ENCODE measurements at regions not wholly inside any gene's neighbourhood (a gene's known extent, or its start where the extent isn't known, plus 50 kb on each side); places are given as distances from the start of the nearest gene placed in this dataset.

DNA sequence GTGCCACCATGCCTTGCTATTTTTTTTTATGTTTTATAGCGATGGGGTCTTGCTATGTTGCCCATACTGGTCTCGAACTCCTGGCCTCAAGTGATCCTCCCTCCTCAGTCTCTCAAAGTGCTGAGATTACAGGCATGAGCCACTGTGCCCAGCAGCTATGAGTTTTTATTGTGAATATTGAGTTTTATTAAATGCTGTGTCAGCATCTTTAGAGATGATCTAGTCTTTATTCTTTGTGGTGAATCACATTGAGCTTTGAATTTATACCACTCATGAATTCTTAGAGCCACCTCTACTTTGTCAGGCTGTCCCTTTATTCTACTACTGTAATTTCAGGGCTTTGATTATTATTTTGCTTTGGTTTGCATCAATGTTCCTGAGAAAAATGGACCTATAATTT lies 428.3 kb downstream of the BTBD3 start:
- H3K36me3 ChIP-seq, result no peaks in the 10 kb centered on the region
- no peaks in the 10 kb centered on the region for H3K4me1 ChIP-seq
- no peak overlapping the region for H3K27ac ChIP-seq
- H3K27me3 ChIP-seq, result no peaks in the 10 kb centered on the region
- TF ChIP-seq EP300 (IDR thresholded peaks at IDR 0.05), result no peak
- WGBS, 2 donors, result 95 to 98% methylated on average over 2 of the region's 2 CpGs
- DNase-seq (ENCODE audit: low spot score in 2 of 2), result no peak
- H3K4me3 ChIP-seq, result no peak overlapping the region
- H3K9me3 ChIP-seq, result no peaks in the 10 kb centered on the region

DNA sequence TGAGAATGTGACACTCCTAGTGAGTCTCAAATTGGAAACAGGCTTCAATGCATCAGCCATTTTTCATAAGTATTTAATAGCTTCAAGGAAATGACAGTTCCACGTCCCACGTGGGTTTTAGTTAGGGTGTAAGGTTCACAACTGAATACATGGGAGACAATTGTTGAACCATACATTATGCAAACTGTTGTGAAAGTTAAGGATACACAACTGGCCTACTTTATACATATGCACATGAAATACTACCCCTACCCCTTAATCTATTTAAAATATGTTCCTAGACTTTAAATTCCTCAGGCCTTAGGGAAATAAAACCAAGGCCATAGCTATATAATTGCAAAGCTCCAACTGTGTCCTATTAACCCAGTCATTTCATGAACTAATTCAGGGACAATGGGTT lies 436.1 kb downstream of the BTBD3 start:
- H3K27me3 ChIP-seq, result no peaks in the 10 kb centered on the region
- no peaks in the 10 kb centered on the region for H3K36me3 ChIP-seq
- no peaks in the 10 kb centered on the region for H3K4me1 ChIP-seq
- TF ChIP-seq, protein P1, sequence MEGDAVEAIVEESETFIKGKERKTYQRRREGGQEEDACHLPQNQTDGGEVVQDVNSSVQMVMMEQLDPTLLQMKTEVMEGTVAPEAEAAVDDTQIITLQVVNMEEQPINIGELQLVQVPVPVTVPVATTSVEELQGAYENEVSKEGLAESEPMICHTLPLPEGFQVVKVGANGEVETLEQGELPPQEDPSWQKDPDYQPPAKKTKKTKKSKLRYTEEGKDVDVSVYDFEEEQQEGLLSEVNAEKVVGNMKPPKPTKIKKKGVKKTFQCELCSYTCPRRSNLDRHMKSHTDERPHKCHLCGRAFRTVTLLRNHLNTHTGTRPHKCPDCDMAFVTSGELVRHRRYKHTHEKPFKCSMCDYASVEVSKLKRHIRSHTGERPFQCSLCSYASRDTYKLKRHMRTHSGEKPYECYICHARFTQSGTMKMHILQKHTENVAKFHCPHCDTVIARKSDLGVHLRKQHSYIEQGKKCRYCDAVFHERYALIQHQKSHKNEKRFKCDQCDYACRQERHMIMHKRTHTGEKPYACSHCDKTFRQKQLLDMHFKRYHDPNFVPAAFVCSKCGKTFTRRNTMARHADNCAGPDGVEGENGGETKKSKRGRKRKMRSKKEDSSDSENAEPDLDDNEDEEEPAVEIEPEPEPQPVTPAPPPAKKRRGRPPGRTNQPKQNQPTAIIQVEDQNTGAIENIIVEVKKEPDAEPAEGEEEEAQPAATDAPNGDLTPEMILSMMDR (IDR thresholded peaks at IDR 0.05), result no peak
- no peak for TF ChIP-seq POLR2A (IDR thresholded peaks at IDR 0.05)
- TF ChIP-seq EP300 (IDR thresholded peaks at IDR 0.05), result no peak
- no peak overlapping the region for H3K4me3 ChIP-seq
- no peak for DNase-seq (ENCODE audit: low spot score in 2 of 2)
- WGBS, 2 donors, result 33 to 51% methylated on average over 2 of the region's 2 CpGs
- H3K27ac ChIP-seq, result no peak overlapping the region
- no peaks in the 10 kb centered on the region for H3K9me3 ChIP-seq

DNA sequence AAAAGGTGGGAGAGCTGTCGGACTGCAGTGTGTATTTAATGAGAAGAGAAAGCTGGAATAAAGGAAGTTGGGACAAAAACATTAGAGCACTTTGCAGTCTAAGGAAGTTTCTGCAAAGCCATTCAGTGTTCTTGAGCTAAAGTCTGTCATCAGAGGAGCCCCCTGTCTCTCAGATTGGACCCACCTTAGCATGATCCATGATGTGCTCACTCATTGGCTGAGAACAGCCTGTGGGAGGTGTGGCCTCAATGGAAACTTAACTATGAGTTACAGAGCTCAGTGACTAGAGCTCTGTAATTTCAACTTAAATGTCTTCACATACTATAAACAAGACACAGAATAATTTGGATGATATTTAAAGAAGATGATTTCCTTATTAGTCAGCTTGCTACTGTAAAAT lies 437.0 kb downstream of the BTBD3 start:
- no peak overlapping the region for H3K27ac ChIP-seq
- no peaks in the 10 kb centered on the region for H3K36me3 ChIP-seq
- no peaks in the 10 kb centered on the region for H3K9me3 ChIP-seq
- WGBS, 2 donors, result 53 to 59% methylated on average over 1 of the region's 1 CpG
- no peak for DNase-seq (ENCODE audit: low spot score in 2 of 2)
- no peaks in the 10 kb centered on the region for H3K27me3 ChIP-seq
- H3K4me3 ChIP-seq, result no peak overlapping the region
- no peaks in the 10 kb centered on the region for H3K4me1 ChIP-seq
- no peak for TF ChIP-seq EP300 (IDR thresholded peaks at IDR 0.05)
- no peak for TF ChIP-seq POLR2A (IDR thresholded peaks at IDR 0.05)
- TF ChIP-seq, protein P1 (IDR thresholded peaks at IDR 0.05), result no peak

DNA sequence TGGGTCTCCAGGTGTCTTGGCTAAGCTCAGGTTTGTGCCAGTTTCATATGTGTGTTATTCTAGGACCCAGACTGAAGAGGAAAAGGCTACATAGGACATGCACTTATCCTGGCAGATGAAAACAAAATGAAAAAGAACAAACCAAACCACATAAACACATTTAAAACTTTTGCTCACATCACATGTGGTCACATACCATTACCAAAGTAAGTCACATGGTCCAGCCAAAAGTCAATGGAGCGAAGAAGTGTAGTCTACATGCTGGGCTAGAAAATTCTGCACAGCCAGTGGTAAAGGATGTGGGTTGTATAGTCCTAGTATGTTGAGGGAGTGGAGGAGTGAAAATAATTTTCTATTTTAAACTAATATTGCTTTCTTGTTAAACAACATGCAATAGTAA lies 437.5 kb downstream of the BTBD3 start:
- Histone ChIP-seq H3K27ac (no peak overlapping the region), H3K4me1 (no peaks in the 10 kb centered on the region), H3K4me3 (no peak overlapping the region), H3K9me3 (no peaks in the 10 kb centered on the region), H3K27me3 (no peaks in the 10 kb centered on the region), H3K36me3 (no peaks in the 10 kb centered on the region)
- WGBS, 2 donors, result 97 to 100% methylated on average over 1 of the region's 1 CpG
- TF ChIP-seq, protein P1 (IDR thresholded peaks at IDR 0.05), result no peak
- TF ChIP-seq POLR2A (IDR thresholded peaks at IDR 0.05), result no peak
- no peak for TF ChIP-seq EP300 (IDR thresholded peaks at IDR 0.05)
- DNase-seq (ENCODE audit: low spot score in 2 of 2), result no peak

DNA sequence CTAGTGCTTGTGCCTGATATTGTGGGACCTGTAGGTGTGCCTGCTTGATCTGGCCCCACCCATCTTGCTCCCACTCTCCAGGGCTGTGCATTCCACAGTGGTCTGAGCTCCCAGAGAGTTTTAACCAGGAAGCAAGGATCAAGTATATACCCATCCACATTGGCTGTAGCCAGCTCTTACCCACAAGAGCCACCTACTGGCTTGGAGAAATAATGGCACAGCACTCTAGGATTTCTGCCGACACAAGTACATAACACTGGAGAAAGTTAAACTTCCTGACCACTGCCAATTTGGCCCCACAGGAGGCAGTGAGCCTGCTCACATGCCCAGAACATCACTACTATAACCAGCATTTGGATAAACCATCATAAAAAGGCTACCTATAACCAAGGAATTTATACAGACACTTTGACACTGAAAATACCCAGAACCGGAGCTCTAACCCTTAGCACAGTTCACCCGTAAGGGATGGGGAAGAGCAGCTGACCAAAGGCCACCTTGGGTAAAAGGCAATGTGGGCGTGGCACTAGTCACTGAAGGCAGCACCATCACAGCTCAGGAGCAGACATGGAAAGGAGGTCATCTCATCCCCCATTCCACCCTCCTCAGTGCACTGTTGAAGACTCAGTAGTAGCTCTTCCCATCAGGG lies 440.4 kb downstream of the BTBD3 start:
- no peak overlapping the region for H3K27ac ChIP-seq
- 78 to 85% methylated on average over 4 of the region's 4 CpGs for WGBS, 2 donors
- TF ChIP-seq, protein P1 (IDR thresholded peaks at IDR 0.05), result no peak
- no peak for TF ChIP-seq EP300 (IDR thresholded peaks at IDR 0.05)
- TF ChIP-seq POLR2A (IDR thresholded peaks at IDR 0.05), result no peak
- no peak for DNase-seq (ENCODE audit: low spot score in 2 of 2)
- no peaks in the 10 kb centered on the region for H3K4me1 ChIP-seq
- H3K36me3 ChIP-seq, result no peaks in the 10 kb centered on the region
- no peaks in the 10 kb centered on the region for H3K27me3 ChIP-seq
- no peak overlapping the region for H3K4me3 ChIP-seq
- H3K9me3 ChIP-seq, result no peaks in the 10 kb centered on the region

DNA sequence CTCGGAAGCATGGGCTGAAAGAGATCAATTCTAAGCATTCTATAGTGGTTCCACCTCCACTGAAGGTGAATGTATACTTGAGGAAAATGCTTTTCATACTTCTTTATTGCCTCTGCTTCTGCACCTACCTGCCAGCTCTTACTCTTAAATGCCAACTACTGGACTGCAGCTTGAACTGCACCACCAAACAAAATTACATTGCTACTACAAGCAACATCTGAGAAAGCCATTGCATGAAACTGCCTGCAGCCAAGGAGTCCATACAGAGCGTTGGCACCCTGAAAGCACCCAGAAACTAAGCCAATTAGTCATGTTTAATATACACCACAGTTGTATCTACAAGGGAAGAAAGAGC lies 440.9 kb downstream of the BTBD3 start:
- Histone ChIP-seq H3K4me1 (no peaks in the 10 kb centered on the region), H3K9me3 (no peaks in the 10 kb centered on the region), H3K27me3 (no peaks in the 10 kb centered on the region), H3K27ac (no peak overlapping the region), H3K36me3 (no peaks in the 10 kb centered on the region), H3K4me3 (no peak overlapping the region)
- 94 to 97% methylated on average over 2 of the region's 2 CpGs for WGBS, 2 donors
- TF ChIP-seq, protein P1 (IDR thresholded peaks at IDR 0.05), result no peak
- TF ChIP-seq POLR2A (IDR thresholded peaks at IDR 0.05) (no peak), EP300 (IDR thresholded peaks at IDR 0.05) (no peak)
- DNase-seq (ENCODE audit: low spot score in 2 of 2), result no peak

Measured in tibial nerve (tissue), 4 donors.